HK-2 (cell line): ENCODE measurements at regions not wholly inside any gene's neighbourhood (a gene's known extent, or its start where the extent isn't known, plus 50 kb on each side); places are given as distances from the start of the nearest gene placed in this dataset.

Experiments used
- DNase-seq: peaks from one replicate; pipeline ENCODE4 v3.0.0-alpha.2; 2018; ENCODE audit not compliant: unreplicated experiment

GRCh38 chr13:76516586-76516985 is 369.6 kb downstream of the KCTD12 start:
- no peak for DNase-seq

GRCh38 chr13:76516013-76516412 is 370.2 kb downstream of the KCTD12 start:
- DNase-seq: no peak

- DNase-seq: no peak
Observed at GRCh38 chr13:76512721-76513145, 373.5 kb downstream of the KCTD12 start.

- no peak for DNase-seq
Observed at GRCh38 chr13:76505437-76505836, 380.8 kb downstream of the KCTD12 start.

GRCh38 chr13:76503766-76504165 is 382.4 kb downstream of the KCTD12 start:
- no peak for DNase-seq

GRCh38 chr13:76503291-76503690 is 382.9 kb downstream of the KCTD12 start:
- no peak for DNase-seq

- no peak for DNase-seq
Observed at GRCh38 chr13:76500894-76501293, 385.3 kb downstream of the KCTD12 start.

- DNase-seq: no peak
Observed at GRCh38 chr13:76499891-76500290, 386.3 kb downstream of the KCTD12 start.

GRCh38 chr13:76489274-76489673 is 396.9 kb downstream of the KCTD12 start:
- no peak for DNase-seq

- DNase-seq: no peak
Observed at GRCh38 chr13:76481738-76482137, 404.5 kb downstream of the KCTD12 start.

- no peak for DNase-seq
Observed at GRCh38 chr13:76474966-76475365, 411.2 kb downstream of the KCTD12 start.

- no peak for DNase-seq
Observed at GRCh38 chr13:76474356-76474755, 411.8 kb downstream of the KCTD12 start.

GRCh38 chr13:76473552-76474134 is 412.6 kb downstream of the KCTD12 start:
- peak; percentile 59 for DNase-seq

- no peak for DNase-seq
Observed at GRCh38 chr13:76472916-76473315, 413.3 kb downstream of the KCTD12 start.

- DNase-seq: no peak
Observed at GRCh38 chr13:76471486-76471885, 414.7 kb downstream of the KCTD12 start.

GRCh38 chr13:76470991-76471390 is 415.2 kb downstream of the KCTD12 start:
- no peak for DNase-seq

- DNase-seq: no peak
Observed at GRCh38 chr13:76466043-76466442, 420.2 kb downstream of the KCTD12 start.

- DNase-seq: no peak
Observed at GRCh38 chr13:76463314-76463713, 422.9 kb downstream of the KCTD12 start.

- no peak for DNase-seq
Observed at GRCh38 chr13:76461999-76462398, 424.2 kb downstream of the KCTD12 start.

GRCh38 chr13:76461484-76461883 is 424.7 kb downstream of the KCTD12 start:
- no peak for DNase-seq

- DNase-seq: no peak
Observed at GRCh38 chr13:76459863-76460262, 426.3 kb downstream of the KCTD12 start.

- DNase-seq: no peak
Observed at GRCh38 chr13:76455960-76456359, 430.2 kb downstream of the KCTD12 start.

GRCh38 chr13:76454991-76455390 is 431.2 kb downstream of the KCTD12 start:
- no peak for DNase-seq

GRCh38 chr13:76449716-76450115 is 436.5 kb downstream of the KCTD12 start:
- no peak for DNase-seq
